ENCODE measurements at regions not wholly inside any gene's neighbourhood (a gene's known extent, or its start where the extent isn't known, plus 50 kb on each side); places are given as distances from the start of the nearest gene placed in this dataset.
"Not testable (repeated sequence)": the region's sequence is repeated elsewhere in the genome, so short reads cannot be mapped to it uniquely, and the experiment has no call there.

- not testable (repeated sequence) for TF ChIP-seq CTCF (IDR thresholded peaks at IDR 0.05; ENCODE audit: low read depth, low read length); EZH2phosphoT487 (IDR thresholded peaks at IDR 0.05; ENCODE audit: low read depth)
Measured at GRCh38 chrX:85529141-85529540, 149.7 kb upstream of the POF1B start.
